ENCODE measurements at regions not wholly inside any gene's neighbourhood (a gene's known extent, or its start where the extent isn't known, plus 50 kb on each side); places are given as distances from the start of the nearest gene placed in this dataset.

DNA sequence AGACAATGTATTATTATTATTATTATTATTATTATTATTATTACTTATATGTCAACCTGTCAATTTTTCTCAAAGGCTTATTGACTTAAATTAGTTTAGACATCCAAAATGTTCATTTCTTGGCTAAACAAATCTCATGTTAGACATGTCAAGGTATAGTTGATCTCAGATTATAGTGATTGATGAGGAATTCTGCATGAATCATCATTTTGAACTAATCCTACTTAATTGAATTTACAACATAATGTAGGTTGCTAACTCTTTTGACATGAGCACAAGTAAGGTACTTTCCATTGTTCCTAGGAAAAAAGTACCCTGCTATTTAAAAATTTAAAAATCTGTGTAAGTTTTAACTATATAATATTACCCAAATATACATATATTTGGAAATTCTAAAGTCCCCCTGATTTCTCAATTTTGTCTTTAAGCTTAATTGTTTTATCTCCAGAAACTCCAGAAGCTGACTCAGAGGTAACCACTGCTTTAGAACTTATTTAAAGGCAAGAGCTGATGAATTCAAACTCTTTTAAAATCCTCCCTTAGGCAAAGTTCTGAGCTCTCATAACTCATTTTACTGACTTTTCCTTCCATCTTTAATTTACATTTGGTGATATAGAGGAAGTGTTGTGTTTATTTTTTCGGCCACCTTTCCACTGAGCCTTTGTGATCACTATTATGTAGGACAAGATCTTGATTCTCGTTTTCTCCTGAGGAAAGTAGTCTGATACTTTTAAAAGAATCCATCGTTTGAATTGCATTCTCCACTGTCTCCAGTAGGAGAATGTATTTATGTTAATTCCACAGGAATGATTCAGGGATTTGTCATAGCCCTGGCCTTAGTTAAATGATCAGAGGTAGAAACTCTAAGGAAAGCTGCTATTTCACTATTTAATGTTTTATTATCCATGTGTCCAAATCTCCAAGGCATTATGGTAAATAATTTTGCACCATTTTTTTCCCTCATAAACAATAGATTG lies 1304.5 kb downstream of the AACS start:
- no peak for TF ChIP-seq CTCF (IDR thresholded peaks at IDR 0.05)
- TF ChIP-seq POLR2A (IDR thresholded peaks at IDR 0.05) = no peak

Measured in stomach (tissue), 4 donors.